SU-DHL-6 (cell line): ENCODE measurements at regions not wholly inside any gene's neighbourhood (a gene's known extent, or its start where the extent isn't known, plus 50 kb on each side); places are given as distances from the start of the nearest gene placed in this dataset.

Experiments used
- H2AFZ ChIP-seq: fragments of 200-600 bp; sonication (generic); 2 replicates; pipeline ENCODE4 v1.6.1; 2014; ENCODE audit warnings: low read depth, mild to moderate bottlenecking, moderate library complexity, mixed read lengths, antibody characterized with exemption, low read length; ENCODE audit not compliant: severe bottlenecking
- H3F3A ChIP-seq: fragments of 200-600 bp; shearing (Covaris generic); 2 replicates; pipeline ENCODE4 v1.6.0; 2016; ENCODE audit warnings: antibody characterized with exemption, mild to moderate bottlenecking; ENCODE audit not compliant: insufficient read depth
- H3K27ac ChIP-seq: fragments of 200-600 bp; sonication (generic); 2 replicates; pipeline ENCODE4 v1.5.1; 2016; ENCODE audit warnings: low read depth, mild to moderate bottlenecking, low read length, moderate library complexity, mixed read lengths
- H3K27me3 ChIP-seq: fragments of 200-600 bp; sonication (generic), shearing (Covaris generic); 2 replicates; pipeline ENCODE4 v1.6.0; 2014; ENCODE audit warnings: mild to moderate bottlenecking, low read length
- H3K36me3 ChIP-seq: fragments of 200-600 bp; sonication (generic); 2 replicates; pipeline ENCODE4 v1.6.1; 2014; ENCODE audit warnings: mild to moderate bottlenecking, low read length, mixed read lengths
- H3K4me2 ChIP-seq: fragments of 300-600, 200-600 bp; shearing (Covaris generic), sonication (generic); 2 replicates; pipeline ENCODE4 v1.6.0; 2014; ENCODE audit warnings: low read length, low read depth, mild to moderate bottlenecking; ENCODE audit not compliant: poor library complexity, severe bottlenecking
- H3K4me3 ChIP-seq: fragments of 200-600 bp; sonication (generic); 2 replicates; pipeline ENCODE4 v1.5.1; 2014; ENCODE audit warnings: antibody characterized with exemption, low read length, mild to moderate bottlenecking, mixed read lengths; ENCODE audit not compliant: insufficient read depth, poor library complexity, severe bottlenecking
- H3K79me2 ChIP-seq: fragments of 200-600 bp; sonication (generic); 2 replicates; pipeline ENCODE4 v1.6.1; 2014; ENCODE audit warnings: mild to moderate bottlenecking, low read length, moderate library complexity; ENCODE audit not compliant: insufficient read depth
- H3K9ac ChIP-seq: fragments of 200-600 bp; sonication (generic); 2 replicates; pipeline ENCODE4 v1.7.0; 2014; ENCODE audit warnings: mild to moderate bottlenecking, low read length
- H3K9me2 ChIP-seq: fragments of 200-600 bp; sonication (generic); replicated peaks from 2 replicates; pipeline ENCODE4 v1.6.1; 2014; ENCODE audit warnings: low read length; ENCODE audit not compliant: insufficient read depth
- H3K9me3 ChIP-seq: fragments of 200-600 bp; sonication (generic); 2 replicates; pipeline ENCODE4 v1.6.1; 2014; ENCODE audit warnings: low read length, mixed read lengths; ENCODE audit not compliant: insufficient read depth
- H4K20me1 ChIP-seq: fragments of 200-600 bp; sonication (generic); 2 replicates; pipeline ENCODE4 v1.6.1; 2014; ENCODE audit warnings: low read depth, mild to moderate bottlenecking, antibody characterized with exemption, low read length, moderate library complexity, mixed read lengths
- CTCF ChIP-seq: fragments of 200-600 bp; sonication (generic); IDR thresholded peaks from one replicate; pipeline ENCODE4 v1.5.1; 2017; ENCODE audit warnings: antibody characterized with exemption, mild to moderate bottlenecking, low read length, moderate library complexity; ENCODE audit not compliant: insufficient read depth, poor library complexity, severe bottlenecking
- EZH2phosphoT487 ChIP-seq: fragments of 200-600 bp; sonication (generic), shearing (Covaris generic); conservative IDR thresholded peaks from 2 replicates; pipeline ENCODE4 v1.6.1; 2018; ENCODE audit warnings: mild to moderate bottlenecking, antibody characterized with exemption, low read length, moderate library complexity, mixed read lengths

GRCh38 chr1:25094229-25094628 is 138.1 kb downstream of the SYF2 start:
- no peak overlapping the region for H3K27ac ChIP-seq
- no peaks in the 10 kb centered on the region for H3K9me3 ChIP-seq
- no peaks in the 10 kb centered on the region for H3F3A ChIP-seq
- no peaks in the 10 kb centered on the region for H3K27me3 ChIP-seq
- no peak overlapping the region for H3K9ac ChIP-seq
- no peak overlapping the region for H2AFZ ChIP-seq
- no peak overlapping the region for H3K4me3 ChIP-seq
- no peaks in the 10 kb centered on the region for H3K36me3 ChIP-seq
- no peak overlapping the region for H3K4me2 ChIP-seq
- H3K9me2 ChIP-seq = no peaks in the 10 kb centered on the region
- no peaks in the 10 kb centered on the region for H4K20me1 ChIP-seq
- no peaks in the 10 kb centered on the region for H3K79me2 ChIP-seq
- TF ChIP-seq EZH2phosphoT487 (no peak), CTCF (no peak)

GRCh38 chr1:25091658-25092057 is 140.6 kb downstream of the SYF2 start:
- no peaks in the 10 kb centered on the region for H3K79me2 ChIP-seq
- no peak for TF ChIP-seq EZH2phosphoT487
- no peak for TF ChIP-seq CTCF
- no peak overlapping the region for H3K9ac ChIP-seq
- H3F3A ChIP-seq = no peaks in the 10 kb centered on the region
- no peak overlapping the region for H3K4me2 ChIP-seq
- no peak overlapping the region for H2AFZ ChIP-seq
- H3K9me2 ChIP-seq = no peaks in the 10 kb centered on the region
- no peaks in the 10 kb centered on the region for H3K36me3 ChIP-seq
- no peaks in the 10 kb centered on the region for H3K27me3 ChIP-seq
- H3K27ac ChIP-seq = no peak overlapping the region
- no peaks in the 10 kb centered on the region for H3K9me3 ChIP-seq
- H4K20me1 ChIP-seq = no peaks in the 10 kb centered on the region
- no peak overlapping the region for H3K4me3 ChIP-seq

GRCh38 chr1:25090707-25091422 is 141.4 kb downstream of the SYF2 start:
- H3K4me2 ChIP-seq = no peak overlapping the region
- H3K27me3 ChIP-seq = no peaks in the 10 kb centered on the region
- H3K9me3 ChIP-seq = no peaks in the 10 kb centered on the region
- no peak overlapping the region for H3K9ac ChIP-seq
- no peak for TF ChIP-seq EZH2phosphoT487
- TF ChIP-seq CTCF = no peak
- no peaks in the 10 kb centered on the region for H3K36me3 ChIP-seq
- no peaks in the 10 kb centered on the region for H3F3A ChIP-seq
- H3K4me3 ChIP-seq = no peak overlapping the region
- H3K27ac ChIP-seq = no peak overlapping the region
- no peak overlapping the region for H2AFZ ChIP-seq
- H3K9me2 ChIP-seq = no peaks in the 10 kb centered on the region
- H3K79me2 ChIP-seq = no peaks in the 10 kb centered on the region
- H4K20me1 ChIP-seq = no peaks in the 10 kb centered on the region
